GM19099 (cell line): ENCODE measurements at regions not wholly inside any gene's neighbourhood (a gene's known extent, or its start where the extent isn't known, plus 50 kb on each side); places are given as distances from the start of the nearest gene placed in this dataset.
A peak's percentile ranks its signal among the peaks of the same experiment; 100 is the strongest.

Source experiments
- POLR2A ChIP-seq: IDR thresholded peaks from 3 replicates; pipeline ENCODE4 v1.6.1; 2011; ENCODE audit warnings: low read depth; ENCODE audit not compliant: insufficient read length; ENCODE audit errors: extremely low read depth

GRCh38 chr2:57894381-57894780 lies 152.2 kb upstream of the VRK2 start:
- TF ChIP-seq POLR2A: no peak

GRCh38 chr2:57897920-57898319 lies 148.7 kb upstream of the VRK2 start:
- TF ChIP-seq POLR2A: no peak

- no peak for TF ChIP-seq POLR2A
Measured at GRCh38 chr2:57899898-57900297, 146.7 kb upstream of the VRK2 start.

- no peak for TF ChIP-seq POLR2A
Measured at GRCh38 chr2:57902578-57902977, 144.0 kb upstream of the VRK2 start.

GRCh38 chr2:57906152-57906732 lies 140.4 kb upstream of the VRK2 start:
- no peak for TF ChIP-seq POLR2A

GRCh38 chr2:57907411-57907810 lies 139.2 kb upstream of the VRK2 start:
- TF ChIP-seq POLR2A: no peak

GRCh38 chr2:57908736-57909161 lies 137.9 kb upstream of the VRK2 start:
- TF ChIP-seq POLR2A: peak; percentile 60

GRCh38 chr2:57918126-57918525 lies 128.5 kb upstream of the VRK2 start:
- no peak for TF ChIP-seq POLR2A

- no peak for TF ChIP-seq POLR2A
Measured at GRCh38 chr2:57920342-57920939, 126.2 kb upstream of the VRK2 start.

GRCh38 chr2:57934659-57935058 lies 111.9 kb upstream of the VRK2 start:
- TF ChIP-seq POLR2A: no peak

- no peak for TF ChIP-seq POLR2A
Measured at GRCh38 chr2:57936216-57936615, 110.4 kb upstream of the VRK2 start.

GRCh38 chr2:57937456-57937855 lies 109.2 kb upstream of the VRK2 start:
- TF ChIP-seq POLR2A: no peak

GRCh38 chr2:57941816-57942215 lies 104.8 kb upstream of the VRK2 start:
- no peak for TF ChIP-seq POLR2A

GRCh38 chr2:57943315-57943714 lies 103.3 kb upstream of the VRK2 start:
- TF ChIP-seq POLR2A: no peak

GRCh38 chr2:57947398-57947797 lies 99.2 kb upstream of the VRK2 start:
- TF ChIP-seq POLR2A: no peak

- no peak for TF ChIP-seq POLR2A
Measured at GRCh38 chr2:57954020-57954419, 92.6 kb upstream of the VRK2 start.

GRCh38 chr2:57957238-57957637 lies 89.4 kb upstream of the VRK2 start:
- no peak for TF ChIP-seq POLR2A
